Keratinocyte (primary cell): ENCODE measurements at regions not wholly inside any gene's neighbourhood (a gene's known extent, or its start where the extent isn't known, plus 50 kb on each side); places are given as distances from the start of the nearest gene placed in this dataset.
"Not testable (repeated sequence)": the region's sequence is repeated elsewhere in the genome, so short reads cannot be mapped to it uniquely, and the experiment has no call there.

Experiments used
- EZH2 ChIP-seq: IDR thresholded peaks from one replicate; pipeline ENCODE4 v1.6.1; 2012; ENCODE audit warnings: inconsistent platforms, mild to moderate bottlenecking, low read length, moderate library complexity
- TF ChIP-seq, protein P1 (sequence below), 3 experiments: IDR thresholded peaks in 1 of 3; conservative IDR thresholded peaks in 1 of 3; optimal IDR thresholded peaks in 1 of 3; 2 replicates in 2 of 3; 3 replicates in 1 of 3; pipeline versions ENCODE3 to v1.5.1; 2011; ENCODE audit warnings: low read length in 3 of 3, mild to moderate bottlenecking in 3 of 3, moderate library complexity in 2 of 3, control low read depth in 1 of 3, inconsistent platforms in 1 of 3; ENCODE audit not compliant: insufficient read depth in 2 of 3; ENCODE audit errors: extremely low read depth in 1 of 3

DNA sequence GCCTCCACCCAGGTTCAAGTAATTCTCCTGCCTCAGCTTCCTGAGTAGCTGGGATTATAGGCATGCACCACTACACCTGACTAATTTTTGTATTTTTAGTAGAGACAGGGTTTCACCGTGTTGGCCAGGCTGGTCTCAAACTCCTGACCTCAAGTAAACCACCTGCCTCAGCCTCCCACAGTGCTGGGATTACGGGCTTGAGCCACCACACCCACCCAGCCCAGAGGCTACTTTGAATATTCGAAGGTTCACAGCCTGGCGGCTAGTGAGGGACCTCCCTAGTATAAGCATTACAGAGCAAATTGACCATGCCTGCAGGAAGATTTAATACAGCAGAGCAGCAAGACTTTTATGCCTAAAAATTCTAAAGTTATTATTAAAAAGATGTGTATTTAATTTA, 86.6 kb downstream of the SEPTIN7 start:
- TF ChIP-seq, protein P1, sequence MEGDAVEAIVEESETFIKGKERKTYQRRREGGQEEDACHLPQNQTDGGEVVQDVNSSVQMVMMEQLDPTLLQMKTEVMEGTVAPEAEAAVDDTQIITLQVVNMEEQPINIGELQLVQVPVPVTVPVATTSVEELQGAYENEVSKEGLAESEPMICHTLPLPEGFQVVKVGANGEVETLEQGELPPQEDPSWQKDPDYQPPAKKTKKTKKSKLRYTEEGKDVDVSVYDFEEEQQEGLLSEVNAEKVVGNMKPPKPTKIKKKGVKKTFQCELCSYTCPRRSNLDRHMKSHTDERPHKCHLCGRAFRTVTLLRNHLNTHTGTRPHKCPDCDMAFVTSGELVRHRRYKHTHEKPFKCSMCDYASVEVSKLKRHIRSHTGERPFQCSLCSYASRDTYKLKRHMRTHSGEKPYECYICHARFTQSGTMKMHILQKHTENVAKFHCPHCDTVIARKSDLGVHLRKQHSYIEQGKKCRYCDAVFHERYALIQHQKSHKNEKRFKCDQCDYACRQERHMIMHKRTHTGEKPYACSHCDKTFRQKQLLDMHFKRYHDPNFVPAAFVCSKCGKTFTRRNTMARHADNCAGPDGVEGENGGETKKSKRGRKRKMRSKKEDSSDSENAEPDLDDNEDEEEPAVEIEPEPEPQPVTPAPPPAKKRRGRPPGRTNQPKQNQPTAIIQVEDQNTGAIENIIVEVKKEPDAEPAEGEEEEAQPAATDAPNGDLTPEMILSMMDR (optimal IDR thresholded peaks at IDR 0.05 in 1 of 3, IDR thresholded peaks at IDR 0.05 in 1 of 3, conservative IDR thresholded peaks at IDR 0.05 in 1 of 3; ENCODE audit: extremely low read depth in 1 of 3, insufficient read depth in 2 of 3, low read length in 3 of 3), result not testable (repeated sequence)
- not testable (repeated sequence) for TF ChIP-seq EZH2
